ENCODE measurements at regions not wholly inside any gene's neighbourhood (a gene's known extent, or its start where the extent isn't known, plus 50 kb on each side); places are given as distances from the start of the nearest gene placed in this dataset.

DNA sequence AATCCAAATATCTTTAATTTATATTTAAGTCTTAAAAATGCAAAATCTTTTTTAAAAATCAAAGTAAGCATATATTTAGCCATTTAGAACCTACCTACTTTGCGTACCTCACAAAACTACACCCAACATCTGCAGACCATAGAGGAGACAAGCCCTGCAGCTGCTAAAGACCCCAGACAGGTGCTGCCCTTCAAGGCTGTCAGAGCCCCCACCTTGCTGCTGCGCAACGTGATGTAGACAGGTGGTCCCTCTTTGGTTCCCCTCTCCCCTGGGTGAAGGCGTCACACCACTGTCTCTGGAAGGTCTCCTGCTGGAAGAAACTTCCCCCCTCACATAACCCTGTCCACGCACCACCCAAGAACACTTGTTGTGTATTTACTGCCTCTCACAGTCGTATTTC, 204.5 kb downstream of the ARRDC4 start:
- TF ChIP-seq CTCF (conservative IDR thresholded peaks at IDR 0.05 in 1 of 2, IDR thresholded peaks at IDR 0.05 in 1 of 2; ENCODE audit: low read depth in 1 of 2, low read length in 2 of 2) (no peak), EZH2 (IDR thresholded peaks at IDR 0.05; ENCODE audit: low read length, missing control alignments) (no peak)
- H3K27me3 ChIP-seq (ENCODE audit: control insufficient read depth, insufficient read depth, low read length), result no peaks in the 10 kb centered on the region
- H3K79me2 ChIP-seq (ENCODE audit: control insufficient read depth, insufficient read depth, low read length), result no peaks in the 10 kb centered on the region
- H3K27ac ChIP-seq (ENCODE audit: insufficient read depth, low read length), result no peak overlapping the region
- H4K20me1 ChIP-seq (ENCODE audit: control insufficient read depth, extremely low read depth, insufficient read depth, low read length), result no peaks in the 10 kb centered on the region
- H3K4me3 ChIP-seq (replicated peaks in 1 of 4; ENCODE audit: control extremely low read depth in 1 of 4, insufficient read depth in 1 of 4, low read depth in 3 of 4, low read length in 4 of 4), result no peak overlapping the region
- no peak overlapping the region for H3K4me2 ChIP-seq (ENCODE audit: extremely low read depth, insufficient read depth, low read length)
- no peak for DNase-seq (ENCODE audit: low read depth in 2 of 2)
- H3K36me3 ChIP-seq (ENCODE audit: control insufficient read depth, insufficient read depth, low read length), result no peaks in the 10 kb centered on the region
- H3K4me1 ChIP-seq (ENCODE audit: control insufficient read depth, extremely low read depth, insufficient read depth, low read length), result no peaks in the 10 kb centered on the region
- no peaks in the 10 kb centered on the region for H3K9me3 ChIP-seq (ENCODE audit: control insufficient read depth, insufficient read depth, low read depth, low read length)
- no peak overlapping the region for H2AFZ ChIP-seq (ENCODE audit: low read length)
- no peak overlapping the region for H3K9ac ChIP-seq (ENCODE audit: insufficient read depth, low read length)

DNA sequence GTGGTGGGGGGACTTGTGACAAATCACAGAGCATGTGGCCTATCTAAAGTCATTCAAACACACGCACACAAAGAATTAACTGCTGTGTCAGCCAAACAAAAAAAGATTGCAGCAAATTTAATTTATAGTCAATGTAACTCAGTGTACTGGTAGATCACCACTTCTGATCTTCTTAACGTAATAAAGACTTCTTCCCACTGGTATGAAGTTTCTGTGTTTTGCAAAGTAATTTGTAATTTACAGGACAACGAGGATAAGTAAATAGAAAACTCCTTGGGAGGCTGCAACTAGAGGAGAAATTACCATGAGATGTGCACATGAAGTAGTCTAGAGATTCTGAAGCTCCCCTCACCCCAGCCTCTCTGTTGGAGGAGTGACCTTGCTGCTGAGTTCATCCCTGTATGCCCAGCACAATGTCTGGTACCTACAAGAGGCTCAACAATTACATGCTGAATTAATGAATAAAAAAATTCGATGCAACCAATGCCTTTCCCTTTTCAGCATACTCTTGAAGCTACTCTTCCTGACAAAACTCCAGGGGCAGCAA, 207.3 kb downstream of the ARRDC4 start:
- Histone ChIP-seq H3K4me1 (ENCODE audit: control insufficient read depth, extremely low read depth, insufficient read depth, low read length) (no peaks in the 10 kb centered on the region), H3K27ac (ENCODE audit: insufficient read depth, low read length) (no peak overlapping the region), H3K27me3 (ENCODE audit: control insufficient read depth, insufficient read depth, low read length) (no peaks in the 10 kb centered on the region), H4K20me1 (ENCODE audit: control insufficient read depth, extremely low read depth, insufficient read depth, low read length) (no peaks in the 10 kb centered on the region), H3K9ac (ENCODE audit: insufficient read depth, low read length) (no peak overlapping the region), H2AFZ (ENCODE audit: low read length) (no peak overlapping the region), H3K79me2 (ENCODE audit: control insufficient read depth, insufficient read depth, low read length) (no peaks in the 10 kb centered on the region), H3K4me3 (replicated peaks in 1 of 4; ENCODE audit: control extremely low read depth in 1 of 4, insufficient read depth in 1 of 4, low read depth in 3 of 4, low read length in 4 of 4) (no peak overlapping the region), H3K4me2 (ENCODE audit: extremely low read depth, insufficient read depth, low read length) (no peak overlapping the region), H3K36me3 (ENCODE audit: control insufficient read depth, insufficient read depth, low read length) (no peaks in the 10 kb centered on the region), H3K9me3 (ENCODE audit: control insufficient read depth, insufficient read depth, low read depth, low read length) (no peaks in the 10 kb centered on the region)
- TF ChIP-seq EZH2 (IDR thresholded peaks at IDR 0.05; ENCODE audit: low read length, missing control alignments) (no peak), CTCF (conservative IDR thresholded peaks at IDR 0.05 in 1 of 2, IDR thresholded peaks at IDR 0.05 in 1 of 2; ENCODE audit: low read depth in 1 of 2, low read length in 2 of 2) (no peak)
- DNase-seq (ENCODE audit: low read depth in 2 of 2), result no peak

DNA sequence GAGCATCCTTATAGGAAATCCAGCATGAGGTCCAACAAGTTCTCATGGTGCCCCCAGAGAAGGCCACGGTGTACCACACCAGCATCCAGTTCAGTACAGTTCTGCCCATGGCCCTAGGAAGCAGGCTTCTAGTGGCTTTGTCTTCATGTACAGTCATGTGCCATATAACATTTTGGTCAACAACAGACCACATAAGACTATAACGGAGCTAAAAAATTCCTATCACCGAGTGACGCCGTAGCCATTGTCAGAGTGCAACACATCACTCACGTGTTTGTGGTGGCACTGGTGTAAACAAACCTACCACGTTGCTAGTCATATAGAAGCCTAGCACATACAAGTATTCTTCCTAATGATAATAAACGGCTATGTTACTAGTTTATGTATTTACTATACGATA, 209.0 kb downstream of the ARRDC4 start:
- Histone ChIP-seq H3K36me3 (ENCODE audit: control insufficient read depth, insufficient read depth, low read length) (no peaks in the 10 kb centered on the region), H3K4me1 (ENCODE audit: control insufficient read depth, extremely low read depth, insufficient read depth, low read length) (no peaks in the 10 kb centered on the region), H3K79me2 (ENCODE audit: control insufficient read depth, insufficient read depth, low read length) (no peaks in the 10 kb centered on the region), H3K4me3 (replicated peaks in 1 of 4; ENCODE audit: control extremely low read depth in 1 of 4, insufficient read depth in 1 of 4, low read depth in 3 of 4, low read length in 4 of 4) (no peak overlapping the region), H2AFZ (ENCODE audit: low read length) (no peak overlapping the region), H3K27me3 (ENCODE audit: control insufficient read depth, insufficient read depth, low read length) (no peaks in the 10 kb centered on the region), H3K9ac (ENCODE audit: insufficient read depth, low read length) (no peak overlapping the region), H3K27ac (ENCODE audit: insufficient read depth, low read length) (no peak overlapping the region), H4K20me1 (ENCODE audit: control insufficient read depth, extremely low read depth, insufficient read depth, low read length) (no peaks in the 10 kb centered on the region), H3K9me3 (ENCODE audit: control insufficient read depth, insufficient read depth, low read depth, low read length) (no peaks in the 10 kb centered on the region), H3K4me2 (ENCODE audit: extremely low read depth, insufficient read depth, low read length) (no peak overlapping the region)
- TF ChIP-seq EZH2 (IDR thresholded peaks at IDR 0.05; ENCODE audit: low read length, missing control alignments) (no peak), CTCF (conservative IDR thresholded peaks at IDR 0.05 in 1 of 2, IDR thresholded peaks at IDR 0.05 in 1 of 2; ENCODE audit: low read depth in 1 of 2, low read length in 2 of 2) (no peak)
- no peak for DNase-seq (ENCODE audit: low read depth in 2 of 2)
